Panc1 (cell line): ENCODE measurements at regions not wholly inside any gene's neighbourhood (a gene's known extent, or its start where the extent isn't known, plus 50 kb on each side); places are given as distances from the start of the nearest gene placed in this dataset.

Experiments
- REST ChIP-seq, 2 experiments: IDR thresholded peaks; 2 replicates each; pipeline ENCODE4 v1.6.1; 2011 to 2012; ENCODE audit warnings: low read depth in 2 of 2, control low read depth in 1 of 2, low read length in 1 of 2, mild to moderate bottlenecking in 1 of 2, moderate library complexity in 1 of 2; ENCODE audit not compliant: insufficient read depth in 1 of 2
- TF ChIP-seq, protein P1 (sequence below): fragments of 450-650 bp; IDR thresholded peaks from 2 replicates; pipeline ENCODE4 v1.5.1; 2017; ENCODE audit warnings: mild to moderate bottlenecking

- TF ChIP-seq, protein P1, sequence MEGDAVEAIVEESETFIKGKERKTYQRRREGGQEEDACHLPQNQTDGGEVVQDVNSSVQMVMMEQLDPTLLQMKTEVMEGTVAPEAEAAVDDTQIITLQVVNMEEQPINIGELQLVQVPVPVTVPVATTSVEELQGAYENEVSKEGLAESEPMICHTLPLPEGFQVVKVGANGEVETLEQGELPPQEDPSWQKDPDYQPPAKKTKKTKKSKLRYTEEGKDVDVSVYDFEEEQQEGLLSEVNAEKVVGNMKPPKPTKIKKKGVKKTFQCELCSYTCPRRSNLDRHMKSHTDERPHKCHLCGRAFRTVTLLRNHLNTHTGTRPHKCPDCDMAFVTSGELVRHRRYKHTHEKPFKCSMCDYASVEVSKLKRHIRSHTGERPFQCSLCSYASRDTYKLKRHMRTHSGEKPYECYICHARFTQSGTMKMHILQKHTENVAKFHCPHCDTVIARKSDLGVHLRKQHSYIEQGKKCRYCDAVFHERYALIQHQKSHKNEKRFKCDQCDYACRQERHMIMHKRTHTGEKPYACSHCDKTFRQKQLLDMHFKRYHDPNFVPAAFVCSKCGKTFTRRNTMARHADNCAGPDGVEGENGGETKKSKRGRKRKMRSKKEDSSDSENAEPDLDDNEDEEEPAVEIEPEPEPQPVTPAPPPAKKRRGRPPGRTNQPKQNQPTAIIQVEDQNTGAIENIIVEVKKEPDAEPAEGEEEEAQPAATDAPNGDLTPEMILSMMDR = no peak
- TF ChIP-seq REST (IDR thresholded peaks at IDR 0.05; ENCODE audit: insufficient read depth in 1 of 2, low read depth in 2 of 2, low read length in 1 of 2) = no peak
These were observed 299.3 kb downstream of the NDFIP2 start for GRCh38 chr13:79780240-79780639.
